Glomerular endothelial cell (primary cell): ENCODE measurements at regions not wholly inside any gene's neighbourhood (a gene's known extent, or its start where the extent isn't known, plus 50 kb on each side); places are given as distances from the start of the nearest gene placed in this dataset.

Experiments used
- DNase-seq: peaks from one replicate; pipeline ENCODE4 v3.0.0-alpha.2; 2011; ENCODE audit warnings: low read depth, low spot score; ENCODE audit errors: extremely low read depth

- no peak for DNase-seq
Measured at GRCh38 chr2:192876698-192877097, 682.0 kb upstream of the TMEFF2 start.

- no peak for DNase-seq
Measured at GRCh38 chr2:192854706-192855105, 660.0 kb upstream of the TMEFF2 start.

GRCh38 chr2:192854031-192854430, 659.3 kb upstream of the TMEFF2 start:
- no peak for DNase-seq

- no peak for DNase-seq
Measured at GRCh38 chr2:192828947-192829346, 634.2 kb upstream of the TMEFF2 start.

- no peak for DNase-seq
Measured at GRCh38 chr2:192828175-192828574, 633.4 kb upstream of the TMEFF2 start.

- no peak for DNase-seq
Measured at GRCh38 chr2:192827735-192828134, 633.0 kb upstream of the TMEFF2 start.

DNA sequence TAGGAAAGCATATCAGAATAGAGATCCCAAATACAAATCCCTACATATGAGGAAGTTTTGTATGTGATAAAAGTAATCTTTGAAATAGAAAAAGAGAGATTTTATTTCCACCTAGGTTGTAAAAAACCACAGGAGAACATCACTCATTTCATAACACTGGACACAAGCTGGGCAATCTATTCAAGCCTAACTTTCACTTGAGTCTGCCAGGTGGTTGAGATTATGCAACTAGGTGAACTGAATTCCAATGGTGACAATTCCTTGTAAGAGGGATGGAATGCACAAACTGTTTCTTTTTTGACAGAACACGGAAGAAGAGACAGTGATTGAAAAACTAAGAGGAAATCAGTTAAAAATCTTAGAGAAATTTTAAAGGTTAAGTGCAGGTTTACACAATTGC, 619.6 kb upstream of the TMEFF2 start:
- DNase-seq: no peak

DNA sequence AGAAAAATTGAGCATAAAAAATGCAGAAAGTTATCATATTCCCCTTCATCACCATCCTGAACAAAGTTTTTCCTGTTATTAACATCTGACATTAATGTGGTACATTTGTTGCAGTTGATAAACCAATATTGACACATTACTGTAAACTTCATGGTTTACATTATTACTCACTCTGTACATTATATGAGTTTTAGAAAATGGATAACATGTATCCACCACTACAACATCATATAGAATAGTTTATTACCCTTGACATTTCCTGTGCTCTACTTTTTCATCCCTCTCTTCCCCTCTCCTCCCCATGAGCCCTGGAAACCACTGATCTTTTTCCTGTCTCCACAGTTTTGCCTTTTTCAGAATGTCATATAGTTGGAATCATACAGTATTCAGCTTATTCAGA, 618.6 kb upstream of the TMEFF2 start:
- no peak for DNase-seq

DNA sequence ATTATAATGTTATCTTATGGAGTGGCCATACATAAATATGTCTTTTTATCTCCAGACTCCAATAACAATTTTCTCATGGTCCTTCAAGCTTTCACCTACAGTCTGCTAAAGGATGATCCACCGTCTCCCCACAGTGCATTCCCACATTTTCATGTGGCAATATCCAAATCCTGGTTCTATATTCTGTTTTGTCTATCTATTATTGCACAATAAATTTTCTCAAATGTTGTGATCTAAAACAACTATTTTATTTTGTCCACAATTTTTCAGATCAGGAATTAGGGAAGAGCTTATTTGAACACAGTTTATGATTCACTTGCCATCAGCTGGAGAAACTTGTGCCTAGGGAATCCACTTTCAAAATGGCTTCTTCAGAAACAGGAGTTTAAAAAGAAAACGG, 614.4 kb upstream of the TMEFF2 start:
- DNase-seq: no peak

- no peak for DNase-seq
Measured at GRCh38 chr2:192783643-192784042, 588.9 kb upstream of the TMEFF2 start.

- no peak for DNase-seq
Measured at GRCh38 chr2:192775459-192776262, 580.9 kb upstream of the TMEFF2 start.

DNA sequence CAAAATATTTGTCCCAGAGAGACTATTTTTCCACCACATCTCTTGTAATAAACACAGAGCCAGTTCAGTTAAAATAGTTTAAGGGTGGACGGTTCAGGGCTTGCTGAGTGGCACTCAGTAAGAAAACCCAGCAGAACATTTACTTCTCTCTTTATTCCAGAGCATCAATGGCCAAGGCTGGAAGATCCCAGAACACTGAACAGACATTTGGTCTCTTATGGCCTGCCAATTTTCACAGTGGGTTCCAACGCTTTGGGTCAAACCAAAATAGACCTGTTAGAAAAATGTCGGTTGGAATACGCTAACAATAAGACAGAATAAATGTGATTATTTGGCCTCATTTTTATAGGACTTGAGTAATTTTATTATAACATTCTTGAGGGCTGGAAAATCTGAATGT, 580.3 kb upstream of the TMEFF2 start:
- no peak for DNase-seq

DNA sequence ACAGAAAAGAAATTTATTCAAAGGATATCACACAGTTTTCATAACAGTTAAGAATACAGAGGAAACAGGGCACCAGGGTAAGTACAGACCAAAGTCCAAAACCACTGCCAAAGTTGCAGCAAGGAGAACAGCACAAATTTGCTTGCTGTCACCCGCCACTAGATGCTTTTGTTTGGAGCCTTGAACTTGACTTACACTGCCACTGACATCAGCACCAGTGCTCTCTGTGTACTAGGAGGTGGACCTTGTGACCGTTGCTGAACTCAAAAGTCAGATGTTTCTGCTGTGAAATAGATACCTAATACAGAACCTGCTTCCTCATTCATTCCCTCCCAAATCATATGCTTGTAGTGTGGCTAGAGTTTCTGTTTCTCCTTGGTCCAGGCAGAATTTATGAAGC, 578.3 kb upstream of the TMEFF2 start:
- no peak for DNase-seq

GRCh38 chr2:192749611-192750200, 555.0 kb upstream of the TMEFF2 start:
- no peak for DNase-seq

DNA sequence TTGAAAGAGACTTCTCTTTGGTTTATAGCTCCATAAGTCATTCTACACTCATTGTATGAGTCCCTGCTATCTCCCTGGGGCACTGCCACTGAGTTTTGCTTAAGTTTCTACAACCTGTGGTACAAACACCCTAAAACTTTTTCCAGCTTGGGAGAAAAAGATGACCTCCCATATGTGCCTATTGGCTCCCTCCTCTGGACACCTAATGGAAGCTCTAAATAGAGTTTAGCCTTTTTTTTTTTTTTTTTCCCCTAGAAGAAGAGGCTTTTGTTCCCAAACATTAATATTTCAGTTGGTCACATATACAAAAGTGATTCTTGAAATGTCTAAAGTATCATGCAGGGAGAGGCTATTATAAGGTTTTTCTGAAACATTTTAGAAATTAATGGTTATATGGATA, 547.2 kb upstream of the TMEFF2 start:
- DNase-seq: no peak

GRCh38 chr2:192735447-192735846, 540.7 kb upstream of the TMEFF2 start:
- DNase-seq: no peak

GRCh38 chr2:192729369-192729768, 534.6 kb upstream of the TMEFF2 start:
- DNase-seq: no peak

- DNase-seq: no peak
Measured at GRCh38 chr2:192725991-192726390, 531.3 kb upstream of the TMEFF2 start.

DNA sequence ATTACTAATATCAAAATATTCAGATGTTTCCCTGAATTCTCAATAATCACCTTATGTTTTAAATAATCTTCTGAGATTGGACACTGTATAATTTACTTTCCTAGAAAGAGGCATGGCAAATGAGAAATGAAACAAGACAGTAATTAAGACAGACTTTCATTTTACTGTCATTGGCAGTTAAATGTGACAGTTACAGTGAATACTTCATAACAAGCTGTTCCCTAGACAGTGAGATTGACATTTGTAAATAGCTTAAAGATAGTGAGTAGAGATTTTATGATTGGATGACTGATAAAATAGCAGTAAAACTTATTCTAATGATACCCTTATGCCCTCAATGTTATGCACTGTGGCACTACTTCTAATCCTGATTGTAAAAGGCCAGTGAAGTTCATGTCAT, 524.9 kb upstream of the TMEFF2 start:
- DNase-seq: no peak

- no peak for DNase-seq
Measured at GRCh38 chr2:192718340-192718739, 523.6 kb upstream of the TMEFF2 start.

DNA sequence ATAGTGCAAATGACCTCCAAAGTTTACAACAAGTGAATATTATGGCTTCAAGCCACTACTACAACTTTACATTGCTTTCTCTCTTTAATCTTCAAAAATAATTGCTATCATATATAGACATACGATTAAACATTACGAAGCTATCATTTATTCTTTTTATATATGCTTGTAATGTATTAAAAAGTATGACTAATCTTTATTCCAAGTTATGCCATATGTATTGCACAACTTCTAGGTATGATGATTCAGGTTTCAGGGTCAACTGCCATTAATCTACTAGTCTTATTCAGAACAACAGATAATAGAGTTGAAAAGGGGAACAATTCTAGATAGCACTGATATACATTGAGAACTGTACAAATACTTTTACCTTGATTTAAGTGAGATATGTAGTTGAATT, 506.2 kb upstream of the TMEFF2 start:
- no peak for DNase-seq

DNA sequence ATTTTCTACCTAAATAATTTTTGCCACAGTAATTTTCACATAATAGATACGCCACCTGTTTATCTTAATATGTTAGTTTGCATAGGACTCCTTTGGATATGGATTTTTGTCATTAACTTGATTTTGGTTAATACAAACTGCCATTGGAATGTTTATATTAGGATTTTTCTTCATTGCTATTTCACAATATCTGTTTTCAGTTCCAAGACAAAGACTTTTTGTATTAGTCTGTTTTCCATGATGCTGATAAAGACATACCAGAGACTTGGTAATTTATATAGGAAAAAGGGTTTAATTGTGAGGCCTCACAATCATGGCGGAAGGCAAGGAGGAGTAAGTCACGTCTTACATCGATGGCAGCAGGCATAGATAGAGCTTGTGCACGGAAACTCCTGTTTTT, 503.1 kb upstream of the TMEFF2 start:
- no peak for DNase-seq

DNA sequence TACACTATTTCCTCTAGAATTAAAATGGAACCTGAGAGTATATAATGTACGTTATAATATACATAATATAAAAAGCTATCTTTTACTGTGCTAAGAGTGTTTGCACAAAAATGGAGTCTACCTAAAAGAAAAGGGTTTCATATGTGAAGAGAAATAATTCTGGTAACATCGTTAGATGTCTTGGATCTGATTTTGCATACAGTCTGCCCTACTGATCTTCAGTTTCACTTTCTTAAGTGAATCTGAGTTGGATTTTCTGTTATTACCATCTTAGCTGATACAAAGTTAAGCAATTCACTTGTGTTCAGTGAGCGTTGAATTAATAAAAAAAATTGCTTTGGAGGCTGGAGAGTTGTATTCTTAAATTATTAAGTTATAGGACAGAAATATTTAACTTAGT, 502.1 kb upstream of the TMEFF2 start:
- no peak for DNase-seq
